ENCODE measurements at regions not wholly inside any gene's neighbourhood (a gene's known extent, or its start where the extent isn't known, plus 50 kb on each side); places are given as distances from the start of the nearest gene placed in this dataset.
"Not testable (repeated sequence)": the region's sequence is repeated elsewhere in the genome, so short reads cannot be mapped to it uniquely, and the experiment has no call there.

GRCh38 chr3:181998828-181999227 lies 287.1 kb downstream of the SOX2 start:
- no peak for DNase-seq (ENCODE audit: low read depth)

- no peak for DNase-seq (ENCODE audit: low read depth)
Measured at GRCh38 chr3:181999314-181999713, 287.6 kb downstream of the SOX2 start.

GRCh38 chr3:182000447-182000846 lies 288.7 kb downstream of the SOX2 start:
- no peak for DNase-seq (ENCODE audit: low read depth)

- no peak for DNase-seq (ENCODE audit: low read depth)
Measured at GRCh38 chr3:182005219-182005618, 293.5 kb downstream of the SOX2 start.

- no peak for DNase-seq (ENCODE audit: low read depth)
Measured at GRCh38 chr3:182005701-182006100, 294.0 kb downstream of the SOX2 start.

- DNase-seq (ENCODE audit: low read depth): no peak
Measured at GRCh38 chr3:182006431-182006830, 294.7 kb downstream of the SOX2 start.

GRCh38 chr3:182007441-182007840 lies 295.7 kb downstream of the SOX2 start:
- DNase-seq (ENCODE audit: low read depth): no peak

- DNase-seq (ENCODE audit: low read depth): no peak
Measured at GRCh38 chr3:182018361-182018760, 306.6 kb downstream of the SOX2 start.

GRCh38 chr3:182019926-182020325 lies 308.2 kb downstream of the SOX2 start:
- DNase-seq (ENCODE audit: low read depth): no peak

GRCh38 chr3:182023843-182024242 lies 312.1 kb downstream of the SOX2 start:
- no peak for DNase-seq (ENCODE audit: low read depth)

- no peak for DNase-seq (ENCODE audit: low read depth)
Measured at GRCh38 chr3:182027366-182027765, 315.6 kb downstream of the SOX2 start.

- no peak for DNase-seq (ENCODE audit: low read depth)
Measured at GRCh38 chr3:182028081-182028480, 316.4 kb downstream of the SOX2 start.

GRCh38 chr3:182034231-182034630 lies 322.5 kb downstream of the SOX2 start:
- not testable (repeated sequence) for DNase-seq (ENCODE audit: low read depth)

- DNase-seq (ENCODE audit: low read depth): no peak
Measured at GRCh38 chr3:182035324-182035723, 323.6 kb downstream of the SOX2 start.

- no peak for DNase-seq (ENCODE audit: low read depth)
Measured at GRCh38 chr3:182036382-182036781, 324.7 kb downstream of the SOX2 start.

- no peak for DNase-seq (ENCODE audit: low read depth)
Measured at GRCh38 chr3:182041668-182042291, 330.1 kb downstream of the SOX2 start.

GRCh38 chr3:182045736-182046135 lies 334.0 kb downstream of the SOX2 start:
- no peak for DNase-seq (ENCODE audit: low read depth)

GRCh38 chr3:182046166-182046764 lies 334.5 kb downstream of the SOX2 start:
- no peak for DNase-seq (ENCODE audit: low read depth)

GRCh38 chr3:182050932-182051331 lies 339.2 kb downstream of the SOX2 start:
- DNase-seq (ENCODE audit: low read depth): no peak

- DNase-seq (ENCODE audit: low read depth): no peak
Measured at GRCh38 chr3:182052332-182052731, 340.6 kb downstream of the SOX2 start.

- no peak for DNase-seq (ENCODE audit: low read depth)
Measured at GRCh38 chr3:182052757-182053156, 341.0 kb downstream of the SOX2 start.

- DNase-seq (ENCODE audit: low read depth): no peak
Measured at GRCh38 chr3:182058488-182058887, 346.8 kb downstream of the SOX2 start.

GRCh38 chr3:182063742-182064141 lies 352.0 kb downstream of the SOX2 start:
- no peak for DNase-seq (ENCODE audit: low read depth)

GRCh38 chr3:182067423-182067822 lies 355.7 kb downstream of the SOX2 start:
- no peak for DNase-seq (ENCODE audit: low read depth)
